Ammon's horn (tissue), 1 donor: ENCODE measurements at regions not wholly inside any gene's neighbourhood (a gene's known extent, or its start where the extent isn't known, plus 50 kb on each side); places are given as distances from the start of the nearest gene placed in this dataset.

Experiments used
- DNase-seq: peaks from one replicate; pipeline ENCODE4 v3.0.0-alpha.2; 2016; ENCODE audit warnings: low spot score

- DNase-seq: no peak
Measured at GRCh38 chr1:5522531-5523145, 469.6 kb downstream of the NPHP4 start.

GRCh38 chr1:5519366-5520135 is 472.7 kb downstream of the NPHP4 start:
- no peak for DNase-seq

- DNase-seq: no peak
Measured at GRCh38 chr1:5516756-5517155, 475.5 kb downstream of the NPHP4 start.

GRCh38 chr1:5515501-5515900 is 476.7 kb downstream of the NPHP4 start:
- DNase-seq: no peak

GRCh38 chr1:5514527-5515183 is 477.6 kb downstream of the NPHP4 start:
- peak; percentile 72 for DNase-seq

- DNase-seq: no peak
Measured at GRCh38 chr1:5513846-5514526, 478.2 kb downstream of the NPHP4 start.

- no peak for DNase-seq
Measured at GRCh38 chr1:5513179-5513578, 479.0 kb downstream of the NPHP4 start.

GRCh38 chr1:5511381-5512097 is 480.7 kb downstream of the NPHP4 start:
- DNase-seq: no peak

GRCh38 chr1:5509664-5510452 is 482.4 kb downstream of the NPHP4 start:
- peak; percentile 70 for DNase-seq

- DNase-seq: no peak
Measured at GRCh38 chr1:5508669-5509330, 483.4 kb downstream of the NPHP4 start.

GRCh38 chr1:5507340-5507739 is 484.9 kb downstream of the NPHP4 start:
- DNase-seq: no peak

- DNase-seq: no peak
Measured at GRCh38 chr1:5506634-5507033, 485.6 kb downstream of the NPHP4 start.

- no peak for DNase-seq
Measured at GRCh38 chr1:5505944-5506343, 486.3 kb downstream of the NPHP4 start.

GRCh38 chr1:5504364-5504740 is 487.9 kb downstream of the NPHP4 start:
- no peak for DNase-seq

- DNase-seq: no peak
Measured at GRCh38 chr1:5503556-5504363, 488.5 kb downstream of the NPHP4 start.

GRCh38 chr1:5502311-5503194 is 489.7 kb downstream of the NPHP4 start:
- no peak for DNase-seq

GRCh38 chr1:5501206-5501930 is 490.9 kb downstream of the NPHP4 start:
- no peak for DNase-seq

GRCh38 chr1:5500541-5500940 is 491.7 kb downstream of the NPHP4 start:
- DNase-seq: no peak
